ENCODE measurements at regions not wholly inside any gene's neighbourhood (a gene's known extent, or its start where the extent isn't known, plus 50 kb on each side); places are given as distances from the start of the nearest gene placed in this dataset.

GRCh38 chr5:26419987-26420386 lies 618.4 kb downstream of the CDH9 start:
- no peak for TF ChIP-seq CTCF (IDR thresholded peaks at IDR 0.05)
- no peak for TF ChIP-seq POLR2A (IDR thresholded peaks at IDR 0.05)
